Astrocyte (in vitro differentiated cells and primary cell): ENCODE measurements at regions not wholly inside any gene's neighbourhood (a gene's known extent, or its start where the extent isn't known, plus 50 kb on each side); places are given as distances from the start of the nearest gene placed in this dataset.

Source experiments
- DNase-seq: peaks from one replicate; pipeline ENCODE4 v3.0.0-alpha.2; 2010; ENCODE audit warnings: low read depth
- FAIRE-seq: peaks from 2 replicates; lab custom pipeline; 2011; peaks lifted over from hg19 to GRCh38; lab: Jason Lieb, UNC
- H2AFZ ChIP-seq: 2 replicates; pipeline ENCODE4 v1.6.0; 2012; ENCODE audit warnings: low read depth, low read length, inconsistent platforms
- H3K27ac ChIP-seq: 2 replicates; pipeline ENCODE4 v1.5.1; 2011; ENCODE audit warnings: low read depth, low read length, inconsistent platforms
- H3K27me3 ChIP-seq: 2 replicates; pipeline ENCODE4 v1.6.0; 2011; ENCODE audit warnings: low read length, inconsistent platforms; ENCODE audit not compliant: insufficient read depth
- H3K36me3 ChIP-seq: 2 replicates; pipeline ENCODE4 v1.5.1; 2011; ENCODE audit warnings: low read length, inconsistent platforms; ENCODE audit not compliant: insufficient read depth
- H3K4me1 ChIP-seq: 2 replicates; pipeline ENCODE4 v1.5.1; 2011; ENCODE audit warnings: low read length, inconsistent platforms; ENCODE audit not compliant: insufficient read depth
- H3K4me2 ChIP-seq: 2 replicates; pipeline ENCODE4 v1.6.0; 2012; ENCODE audit warnings: low read length, inconsistent platforms
- H3K4me3 ChIP-seq: 2 replicates; pipeline ENCODE4 v1.5.1; 2011; ENCODE audit warnings: low read depth, mild to moderate bottlenecking, low read length, inconsistent platforms; ENCODE audit not compliant: insufficient read depth
- H3K79me2 ChIP-seq: 2 replicates; pipeline ENCODE4 v1.6.0; 2012; ENCODE audit warnings: mild to moderate bottlenecking, low read length, inconsistent platforms; ENCODE audit not compliant: insufficient read depth
- H3K9ac ChIP-seq: 2 replicates; pipeline ENCODE4 v1.6.0; 2012; ENCODE audit warnings: mild to moderate bottlenecking, low read length, inconsistent platforms
- H3K9me3 ChIP-seq: 2 replicates; pipeline ENCODE4 v1.5.1; 2012; ENCODE audit warnings: low read depth, mild to moderate bottlenecking, low read length, inconsistent platforms; ENCODE audit not compliant: insufficient read depth
- H4K20me1 ChIP-seq: 2 replicates; pipeline ENCODE4 v1.6.0; 2012; ENCODE audit warnings: low read length, inconsistent platforms; ENCODE audit not compliant: insufficient read depth
- H3K27ac Mint-ChIP-seq: one replicate; pipeline ENCODE4 v1.8.0; 2021; ENCODE audit warnings: mild to moderate bottlenecking, mixed read lengths; ENCODE audit not compliant: unreplicated experiment
- H3K27me3 Mint-ChIP-seq: one replicate; pipeline ENCODE4 v1.8.0; 2021; ENCODE audit warnings: low read depth, mixed read lengths; ENCODE audit not compliant: unreplicated experiment
- H3K36me3 Mint-ChIP-seq: one replicate; pipeline ENCODE4 v1.8.0; 2021; ENCODE audit warnings: low read depth, mixed read lengths; ENCODE audit not compliant: unreplicated experiment
- H3K4me1 Mint-ChIP-seq: one replicate; pipeline ENCODE4 v1.8.0; 2021; ENCODE audit warnings: low read depth, mixed read lengths; ENCODE audit not compliant: unreplicated experiment
- H3K4me3 Mint-ChIP-seq: one replicate; pipeline ENCODE4 v1.8.0; 2021; ENCODE audit warnings: mild to moderate bottlenecking, moderate library complexity, mixed read lengths; ENCODE audit not compliant: unreplicated experiment
- H3K9me3 Mint-ChIP-seq: one replicate; pipeline ENCODE4 v1.8.0; 2021; ENCODE audit warnings: mild to moderate bottlenecking, mixed read lengths; ENCODE audit not compliant: unreplicated experiment
- EZH2 ChIP-seq: IDR thresholded peaks from 2 replicates; pipeline ENCODE4 v1.6.1; 2012; ENCODE audit warnings: mild to moderate bottlenecking, low read length, inconsistent platforms; ENCODE audit not compliant: insufficient read depth
- TF ChIP-seq, protein P1 (sequence below): IDR thresholded peaks from 2 replicates; pipeline ENCODE4 v1.5.1; 2011; ENCODE audit warnings: low read depth, mild to moderate bottlenecking, inconsistent platforms, low read length, moderate library complexity; ENCODE audit not compliant: insufficient read depth

DNA sequence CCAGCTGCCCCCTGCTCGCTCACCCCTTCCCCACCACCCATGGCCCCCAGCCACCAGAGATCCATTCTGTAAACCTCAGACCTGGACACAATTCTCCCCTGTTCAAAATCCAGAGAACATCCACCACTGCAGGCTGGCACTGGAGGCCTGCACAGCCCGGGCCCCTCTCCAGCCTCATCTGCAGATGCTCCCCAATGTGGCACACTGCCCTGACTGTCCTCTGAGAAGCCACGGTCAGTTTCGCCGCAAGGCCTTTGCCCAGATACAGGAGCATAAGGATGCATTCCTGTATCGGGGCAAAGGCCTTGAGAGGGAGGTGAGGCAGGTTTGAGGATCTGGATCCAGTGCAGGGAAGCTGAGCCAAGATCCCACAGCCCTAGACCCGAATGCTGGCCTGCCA lies 175.4 kb upstream of the LINGO1 start:
- Histone ChIP-seq H3K27ac (no peak overlapping the region), H3K4me1 (no peaks in the 10 kb centered on the region), H3K27me3 (no peaks in the 10 kb centered on the region), H2AFZ (no peak overlapping the region), H3K9me3 (no peaks in the 10 kb centered on the region), H3K4me2 (no peak overlapping the region), H3K9ac (no peak overlapping the region), H3K79me2 (no peaks in the 10 kb centered on the region), H3K4me3 (no peak overlapping the region), H3K36me3 (no peaks in the 10 kb centered on the region), H4K20me1 (no peaks in the 10 kb centered on the region)
- no peaks in the 10 kb centered on the region for H3K36me3 Mint-ChIP-seq
- FAIRE-seq: no peak
- TF ChIP-seq, protein P1, sequence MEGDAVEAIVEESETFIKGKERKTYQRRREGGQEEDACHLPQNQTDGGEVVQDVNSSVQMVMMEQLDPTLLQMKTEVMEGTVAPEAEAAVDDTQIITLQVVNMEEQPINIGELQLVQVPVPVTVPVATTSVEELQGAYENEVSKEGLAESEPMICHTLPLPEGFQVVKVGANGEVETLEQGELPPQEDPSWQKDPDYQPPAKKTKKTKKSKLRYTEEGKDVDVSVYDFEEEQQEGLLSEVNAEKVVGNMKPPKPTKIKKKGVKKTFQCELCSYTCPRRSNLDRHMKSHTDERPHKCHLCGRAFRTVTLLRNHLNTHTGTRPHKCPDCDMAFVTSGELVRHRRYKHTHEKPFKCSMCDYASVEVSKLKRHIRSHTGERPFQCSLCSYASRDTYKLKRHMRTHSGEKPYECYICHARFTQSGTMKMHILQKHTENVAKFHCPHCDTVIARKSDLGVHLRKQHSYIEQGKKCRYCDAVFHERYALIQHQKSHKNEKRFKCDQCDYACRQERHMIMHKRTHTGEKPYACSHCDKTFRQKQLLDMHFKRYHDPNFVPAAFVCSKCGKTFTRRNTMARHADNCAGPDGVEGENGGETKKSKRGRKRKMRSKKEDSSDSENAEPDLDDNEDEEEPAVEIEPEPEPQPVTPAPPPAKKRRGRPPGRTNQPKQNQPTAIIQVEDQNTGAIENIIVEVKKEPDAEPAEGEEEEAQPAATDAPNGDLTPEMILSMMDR: no peak
- TF ChIP-seq EZH2: no peak
- H3K27me3 Mint-ChIP-seq: peaks cover 65% of the 10 kb centered on the region
- no peaks in the 10 kb centered on the region for H3K9me3 Mint-ChIP-seq
- H3K27ac Mint-ChIP-seq: no peak overlapping the region
- H3K4me1 Mint-ChIP-seq: no peaks in the 10 kb centered on the region
- no peak for DNase-seq
- no peak overlapping the region for H3K4me3 Mint-ChIP-seq

DNA sequence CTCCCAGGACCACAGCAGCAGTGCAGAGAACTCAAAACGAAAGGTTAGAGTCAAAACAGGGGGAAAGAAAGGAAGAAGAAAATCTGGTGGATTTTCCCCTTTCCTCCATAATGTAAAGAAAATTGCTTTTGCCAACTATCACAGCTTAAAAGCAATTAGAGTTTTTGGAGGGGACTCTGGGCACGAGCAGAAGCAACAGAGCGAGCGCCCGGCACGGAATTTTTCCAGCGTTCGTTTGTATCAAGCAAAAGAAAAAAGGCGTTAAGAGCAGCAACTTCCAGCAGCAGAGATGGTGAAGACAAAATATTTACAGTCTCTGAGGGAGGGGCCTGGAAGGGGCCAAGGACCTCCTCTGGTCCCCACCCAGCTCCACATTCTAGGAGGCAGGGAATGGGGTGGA lies 174.9 kb upstream of the LINGO1 start:
- H3K9me3 ChIP-seq: no peaks in the 10 kb centered on the region
- H3K79me2 ChIP-seq: no peaks in the 10 kb centered on the region
- H3K4me1 Mint-ChIP-seq: no peaks in the 10 kb centered on the region
- no peak overlapping the region for H3K4me3 Mint-ChIP-seq
- no peaks in the 10 kb centered on the region for H3K9me3 Mint-ChIP-seq
- no peaks in the 10 kb centered on the region for H4K20me1 ChIP-seq
- H3K4me1 ChIP-seq: no peaks in the 10 kb centered on the region
- H3K4me2 ChIP-seq: no peak overlapping the region
- no peak overlapping the region for H3K9ac ChIP-seq
- no peak overlapping the region for H2AFZ ChIP-seq
- no peaks in the 10 kb centered on the region for H3K27me3 ChIP-seq
- no peak overlapping the region for H3K27ac Mint-ChIP-seq
- H3K27me3 Mint-ChIP-seq: peaks cover 65% of the 10 kb centered on the region
- no peaks in the 10 kb centered on the region for H3K36me3 ChIP-seq
- H3K27ac ChIP-seq: no peak overlapping the region
- TF ChIP-seq EZH2: no peak
- TF ChIP-seq, protein P1: no peak
- DNase-seq (no peak), FAIRE-seq (no peak)
- H3K4me3 ChIP-seq: no peak overlapping the region
- no peaks in the 10 kb centered on the region for H3K36me3 Mint-ChIP-seq

DNA sequence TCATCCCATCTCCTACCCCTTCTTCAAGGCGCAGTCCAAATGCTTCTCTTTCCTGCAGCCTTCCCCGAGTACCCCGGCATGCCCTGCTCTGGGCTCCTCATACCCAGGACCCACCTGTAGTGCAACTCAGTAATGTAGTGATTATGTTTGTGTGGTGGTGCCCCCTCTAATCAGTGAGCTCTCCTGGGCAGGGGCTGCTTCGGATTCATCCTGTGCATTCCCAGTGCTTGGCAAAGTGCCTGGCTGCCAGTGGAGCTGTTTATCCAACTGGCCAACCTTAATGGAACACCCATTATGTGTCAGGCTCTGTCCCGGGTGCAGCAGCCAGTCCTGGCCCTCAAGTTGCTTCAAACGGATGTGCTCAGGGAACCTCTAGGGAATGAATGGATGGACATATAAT lies 174.4 kb upstream of the LINGO1 start:
- TF ChIP-seq, protein P1: no peak
- TF ChIP-seq EZH2: no peak
- FAIRE-seq: no peak

More for the DNA sequence above, 174.4 kb upstream of the LINGO1 start:
- Mint-ChIP-seq H3K4me3 (no peak overlapping the region), H3K4me1 (no peaks in the 10 kb centered on the region), H3K36me3 (no peaks in the 10 kb centered on the region), H3K27me3 (peaks cover 64% of the 10 kb centered on the region), H3K9me3 (peaks cover 1% of the 10 kb centered on the region), H3K27ac (no peak overlapping the region)
- no peaks in the 10 kb centered on the region for H3K9me3 ChIP-seq
- no peaks in the 10 kb centered on the region for H3K79me2 ChIP-seq
- no peaks in the 10 kb centered on the region for H3K4me1 ChIP-seq
- no peak overlapping the region for H2AFZ ChIP-seq
- H4K20me1 ChIP-seq: no peaks in the 10 kb centered on the region
- H3K36me3 ChIP-seq: no peaks in the 10 kb centered on the region
- DNase-seq: no peak
- no peak overlapping the region for H3K9ac ChIP-seq
- H3K27ac ChIP-seq: no peak overlapping the region
- no peaks in the 10 kb centered on the region for H3K27me3 ChIP-seq
- no peak overlapping the region for H3K4me2 ChIP-seq
- H3K4me3 ChIP-seq: no peak overlapping the region
